ENCODE measurements at regions not wholly inside any gene's neighbourhood (a gene's known extent, or its start where the extent isn't known, plus 50 kb on each side); places are given as distances from the start of the nearest gene placed in this dataset.

- TF ChIP-seq CTCF (conservative IDR thresholded peaks at IDR 0.05), result no peak
- Mint-ChIP-seq H3K9me3 (peaks cover 3% of the 10 kb centered on the region), H3K4me3 (no peak overlapping the region), H3K27ac (no peak overlapping the region), H3K27me3 (no peaks in the 10 kb centered on the region), H3K4me1 (ENCODE audit: unreplicated experiment) (no peaks in the 10 kb centered on the region), H3K36me3 (no peaks in the 10 kb centered on the region)
- DNase-seq (ENCODE audit: extremely low spot score, unreplicated experiment), result no peak
These were observed 246.2 kb upstream of the SEMA3C start for GRCh38 chr7:81165070-81165469.

GRCh38 chr7:81162771-81163525, 244.1 kb upstream of the SEMA3C start:
- no peak overlapping the region for H3K4me3 Mint-ChIP-seq
- H3K4me1 Mint-ChIP-seq (ENCODE audit: unreplicated experiment), result peaks cover 11% of the 10 kb centered on the region
- H3K9me3 Mint-ChIP-seq, result peaks cover 3% of the 10 kb centered on the region
- H3K27me3 Mint-ChIP-seq, result no peaks in the 10 kb centered on the region
- no peaks in the 10 kb centered on the region for H3K36me3 Mint-ChIP-seq
- TF ChIP-seq CTCF (conservative IDR thresholded peaks at IDR 0.05), result no peak
- no peak for DNase-seq (ENCODE audit: extremely low spot score, unreplicated experiment)
- no peak overlapping the region for H3K27ac Mint-ChIP-seq

GRCh38 chr7:81162234-81162633, 243.4 kb upstream of the SEMA3C start:
- no peaks in the 10 kb centered on the region for H3K27me3 Mint-ChIP-seq
- no peak overlapping the region for H3K27ac Mint-ChIP-seq
- H3K9me3 Mint-ChIP-seq, result peaks cover 3% of the 10 kb centered on the region
- H3K4me3 Mint-ChIP-seq, result no peak overlapping the region
- H3K36me3 Mint-ChIP-seq, result no peaks in the 10 kb centered on the region
- TF ChIP-seq CTCF (conservative IDR thresholded peaks at IDR 0.05), result no peak
- no peak for DNase-seq (ENCODE audit: extremely low spot score, unreplicated experiment)
- peaks cover 16% of the 10 kb centered on the region for H3K4me1 Mint-ChIP-seq (ENCODE audit: unreplicated experiment)

- H3K9me3 Mint-ChIP-seq, result peaks cover 3% of the 10 kb centered on the region
- H3K4me1 Mint-ChIP-seq (ENCODE audit: unreplicated experiment), result peaks cover 23% of the 10 kb centered on the region
- no peak for TF ChIP-seq CTCF (conservative IDR thresholded peaks at IDR 0.05)
- no peak overlapping the region for H3K4me3 Mint-ChIP-seq
- H3K27ac Mint-ChIP-seq, result no peak overlapping the region
- no peaks in the 10 kb centered on the region for H3K36me3 Mint-ChIP-seq
- no peaks in the 10 kb centered on the region for H3K27me3 Mint-ChIP-seq
- DNase-seq (ENCODE audit: extremely low spot score, unreplicated experiment), result no peak
These were observed 242.7 kb upstream of the SEMA3C start for GRCh38 chr7:81161451-81162075.

GRCh38 chr7:81159402-81159801, 240.6 kb upstream of the SEMA3C start:
- no peak overlapping the region for H3K4me3 Mint-ChIP-seq
- H3K4me1 Mint-ChIP-seq (ENCODE audit: unreplicated experiment), result peaks cover 41% of the 10 kb centered on the region
- no peaks in the 10 kb centered on the region for H3K36me3 Mint-ChIP-seq
- DNase-seq (ENCODE audit: extremely low spot score, unreplicated experiment), result no peak
- no peak overlapping the region for H3K27ac Mint-ChIP-seq
- H3K9me3 Mint-ChIP-seq, result peaks cover 3% of the 10 kb centered on the region
- TF ChIP-seq CTCF (conservative IDR thresholded peaks at IDR 0.05), result no peak
- H3K27me3 Mint-ChIP-seq, result no peaks in the 10 kb centered on the region

Data from type B pancreatic cell (in vitro differentiated cells).